ENCODE measurements at regions not wholly inside any gene's neighbourhood (a gene's known extent, or its start where the extent isn't known, plus 50 kb on each side); places are given as distances from the start of the nearest gene placed in this dataset.
"Not testable (repeated sequence)": the region's sequence is repeated elsewhere in the genome, so short reads cannot be mapped to it uniquely, and the experiment has no call there.

GRCh38 chr1:157301477-157302198, 163.4 kb upstream of the ETV3 start:
- no peaks in the 10 kb centered on the region for H3K9me3 ChIP-seq
- intact Hi-C loops (cut with DNase I; ENCODE audit: low total_unique reads) = no loop called here
- no peaks in the 10 kb centered on the region for H3K4me1 ChIP-seq
- H3K27ac ChIP-seq = no peak overlapping the region
- H3K36me3 ChIP-seq = no peaks in the 10 kb centered on the region
- H3K27me3 ChIP-seq = no peaks in the 10 kb centered on the region
- no peak overlapping the region for H3K4me3 ChIP-seq
- no peak for DNase-seq (ENCODE audit: low spot score in 2 of 2)
- TF ChIP-seq POLR2A (IDR thresholded peaks at IDR 0.05) (no peak), POLR2AphosphoS5 (IDR thresholded peaks at IDR 0.05) (no peak), CTCF (IDR thresholded peaks at IDR 0.05) (no peak)

DNA sequence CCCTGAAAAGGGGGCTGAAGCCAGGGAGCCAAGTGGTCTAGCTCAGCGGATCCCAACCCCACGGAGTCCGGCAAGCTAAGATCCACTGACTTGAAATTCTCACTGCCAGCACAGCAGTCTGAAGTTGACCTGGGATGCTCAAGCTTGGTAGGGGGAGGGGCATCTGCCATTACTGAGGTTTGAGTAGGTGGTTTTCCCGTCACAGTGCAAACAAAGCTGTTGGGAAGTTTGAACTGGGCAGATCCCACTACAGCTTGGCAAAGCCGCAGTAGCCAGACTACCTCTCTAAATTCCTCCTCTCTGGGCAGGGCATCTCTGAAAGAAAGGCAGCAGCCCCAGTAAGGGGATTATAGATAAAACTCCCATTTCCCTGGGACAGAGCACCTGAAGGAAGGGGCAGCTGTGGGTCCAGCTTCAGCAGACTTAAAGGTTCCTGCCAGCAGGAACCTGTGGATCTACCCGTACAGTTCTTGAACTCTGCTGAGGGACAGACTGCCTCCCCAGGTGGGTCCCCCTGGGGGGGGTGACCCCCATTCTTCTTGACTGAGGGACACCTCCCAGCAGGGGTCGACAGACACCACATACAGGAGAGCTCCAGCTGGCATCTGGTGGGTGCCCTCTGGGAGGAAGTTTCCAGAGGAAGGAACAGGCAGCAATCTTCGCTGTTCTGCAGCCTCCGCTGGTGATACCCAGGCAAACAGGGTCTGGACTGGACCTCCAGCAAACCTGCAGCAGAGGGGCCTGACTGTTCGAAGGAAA, 156.4 kb upstream of the ETV3 start:
- DNase-seq (ENCODE audit: low spot score in 2 of 2); H3K27me3 ChIP-seq; H3K9me3 ChIP-seq; H3K4me1 ChIP-seq; H3K4me3 ChIP-seq; H3K36me3 ChIP-seq; H3K27ac ChIP-seq; intact Hi-C loops (cut with DNase I; ENCODE audit: low total_unique reads): not testable (repeated sequence)

DNA sequence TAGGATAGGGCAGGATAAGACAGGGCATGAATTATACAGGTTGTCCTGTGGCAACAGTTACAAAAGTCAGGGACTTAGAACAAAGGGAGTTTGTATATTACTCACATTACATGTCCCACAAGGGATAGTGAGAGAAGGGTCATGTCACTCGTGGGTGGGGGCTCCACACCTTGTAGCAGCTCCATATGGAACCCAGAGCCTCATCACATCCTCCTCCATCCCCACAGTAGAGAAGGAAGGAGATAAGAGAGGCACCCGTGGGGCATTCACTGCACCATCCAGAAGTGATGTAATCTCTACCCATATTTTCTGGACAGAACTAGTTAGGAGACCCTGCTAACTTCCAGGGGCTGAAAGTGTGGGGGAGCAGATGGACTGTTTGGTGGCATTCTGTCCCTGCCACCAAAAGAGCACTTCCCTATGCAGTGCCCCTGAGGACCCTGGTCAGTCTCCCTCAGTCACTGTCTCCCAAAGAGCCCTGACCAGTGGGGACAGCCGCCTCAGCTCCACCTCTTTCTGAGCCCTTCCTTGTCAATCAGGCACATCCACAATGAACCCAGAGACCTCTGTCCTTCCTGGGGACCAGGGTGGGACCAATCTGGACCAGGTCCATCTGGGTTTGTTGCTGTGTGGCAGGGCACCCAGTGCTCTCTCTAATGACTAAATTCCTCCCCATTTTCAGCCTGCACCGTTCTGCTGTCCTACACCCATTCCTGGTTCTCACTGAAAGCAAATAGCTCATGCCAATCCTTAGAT, 154.8 kb upstream of the ETV3 start:
- DNase-seq (ENCODE audit: low spot score in 2 of 2) = no peak
- intact Hi-C loops (cut with DNase I; ENCODE audit: low total_unique reads) = no loop called here
- no peaks in the 10 kb centered on the region for H3K27me3 ChIP-seq
- no peak overlapping the region for H3K4me3 ChIP-seq
- no peaks in the 10 kb centered on the region for H3K36me3 ChIP-seq
- TF ChIP-seq CTCF (IDR thresholded peaks at IDR 0.05) (no peak), POLR2A (IDR thresholded peaks at IDR 0.05) (no peak), POLR2AphosphoS5 (IDR thresholded peaks at IDR 0.05) (no peak)
- no peak overlapping the region for H3K27ac ChIP-seq
- no peaks in the 10 kb centered on the region for H3K4me1 ChIP-seq
- no peaks in the 10 kb centered on the region for H3K9me3 ChIP-seq

DNA sequence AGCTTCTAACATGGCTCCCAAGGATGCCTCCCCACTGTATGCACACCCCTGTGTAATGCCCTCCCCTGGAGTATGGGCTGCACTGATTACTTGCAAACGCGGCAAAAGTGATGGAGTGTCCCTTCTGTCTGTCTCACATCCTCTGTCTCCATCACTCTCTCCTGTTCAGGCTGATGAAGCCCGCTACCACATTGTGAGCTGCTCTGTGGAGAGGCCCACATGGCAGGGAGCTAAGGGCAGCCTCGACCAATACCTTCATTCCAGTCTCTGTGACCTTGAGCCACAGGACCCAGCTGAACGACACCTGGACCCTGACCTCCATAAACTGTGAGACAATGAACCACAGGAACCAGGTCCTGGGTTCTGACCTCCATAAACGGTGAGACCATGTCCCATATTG, 154.1 kb upstream of the ETV3 start:
- Histone ChIP-seq H3K27me3 (no peaks in the 10 kb centered on the region), H3K9me3 (no peaks in the 10 kb centered on the region), H3K4me1 (no peaks in the 10 kb centered on the region), H3K27ac (no peak overlapping the region), H3K4me3 (no peak overlapping the region), H3K36me3 (no peaks in the 10 kb centered on the region)
- intact Hi-C loops (cut with DNase I; ENCODE audit: low total_unique reads) = no loop called here
- no peak for DNase-seq (ENCODE audit: low spot score in 2 of 2)
- no peak for TF ChIP-seq POLR2AphosphoS5 (IDR thresholded peaks at IDR 0.05)
- no peak for TF ChIP-seq CTCF (IDR thresholded peaks at IDR 0.05)
- no peak for TF ChIP-seq POLR2A (IDR thresholded peaks at IDR 0.05)

DNA sequence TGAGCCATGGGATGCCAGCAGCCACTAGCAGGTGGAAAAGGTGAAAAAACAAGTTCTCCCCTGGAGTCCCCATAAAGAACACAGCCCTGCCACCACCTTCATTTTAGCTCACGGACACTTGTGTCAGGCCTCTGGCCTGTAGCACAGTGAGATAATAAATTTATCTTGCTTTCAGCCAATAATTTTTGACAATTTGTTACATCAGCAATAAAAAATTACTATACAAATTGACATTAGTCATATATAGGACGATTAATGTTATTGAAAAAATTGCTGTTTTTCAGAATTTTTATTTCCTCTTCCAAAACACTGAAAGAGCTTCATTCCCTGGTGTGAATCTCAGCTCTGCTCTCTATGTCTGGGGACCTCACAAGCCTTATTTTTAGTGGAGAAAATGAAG, 152.9 kb upstream of the ETV3 start:
- H3K4me1 ChIP-seq = no peaks in the 10 kb centered on the region
- H3K4me3 ChIP-seq = no peak overlapping the region
- DNase-seq (ENCODE audit: low spot score in 2 of 2) = no peak
- intact Hi-C loops (cut with DNase I; ENCODE audit: low total_unique reads) = no loop called here
- H3K27ac ChIP-seq = no peak overlapping the region
- H3K9me3 ChIP-seq = no peaks in the 10 kb centered on the region
- no peak for TF ChIP-seq CTCF (IDR thresholded peaks at IDR 0.05)
- no peak for TF ChIP-seq POLR2A (IDR thresholded peaks at IDR 0.05)
- no peak for TF ChIP-seq POLR2AphosphoS5 (IDR thresholded peaks at IDR 0.05)
- H3K27me3 ChIP-seq = no peaks in the 10 kb centered on the region
- no peaks in the 10 kb centered on the region for H3K36me3 ChIP-seq

All from breast epithelium (tissue), 4 donors.